ENCODE measurements at regions not wholly inside any gene's neighbourhood (a gene's known extent, or its start where the extent isn't known, plus 50 kb on each side); places are given as distances from the start of the nearest gene placed in this dataset.

DNA sequence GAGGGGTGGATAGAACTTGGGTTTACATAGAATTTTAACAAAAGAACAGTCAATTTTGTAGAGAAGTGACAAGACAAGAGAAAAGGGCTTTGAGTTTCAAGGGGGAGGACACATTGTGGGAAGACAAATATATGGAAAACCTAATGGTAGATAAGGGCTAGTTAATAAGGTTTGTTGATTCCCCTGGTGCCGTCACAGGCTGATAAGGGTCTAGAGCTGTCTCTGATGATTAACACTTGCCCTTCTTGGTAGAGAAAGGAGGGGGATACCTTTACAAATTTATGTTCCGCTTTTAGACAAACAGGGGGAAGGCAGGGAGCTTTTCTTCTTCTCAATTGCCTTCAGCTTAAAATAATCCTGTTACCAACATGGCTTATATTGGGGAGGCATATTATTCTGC, 124.3 kb downstream of the ETS2 start:
- Histone ChIP-seq H3K9me2 (ENCODE audit: insufficient read depth) (no peaks in the 10 kb centered on the region), H3K9me3 (ENCODE audit: insufficient read depth, low read depth) (no peaks in the 10 kb centered on the region), H3K4me1 (replicated peaks; ENCODE audit: insufficient read depth) (peaks cover 35% of the 10 kb centered on the region), H3K27me3 (ENCODE audit: insufficient read depth, low read depth) (no peaks in the 10 kb centered on the region), H4K20me1 (ENCODE audit: insufficient read depth) (no peaks in the 10 kb centered on the region), H3F3A (ENCODE audit: insufficient read depth, low read depth) (no peaks in the 10 kb centered on the region; the same call in 1 of the 2 replicates), H3K4me2 (no peak overlapping the region), H3K36me3 (ENCODE audit: low read depth) (no peaks in the 10 kb centered on the region), H3K27ac (no peak overlapping the region), H3K79me2 (ENCODE audit: low read depth) (no peaks in the 10 kb centered on the region), H2AFZ (no peak overlapping the region), H3K4me3 (no peak overlapping the region)
- intact Hi-C loops (cut with micrococcal nuclease; ENCODE audit: unreplicated experiment): no loop called here
- POLR2A ChIA-PET (ENCODE audit: unreplicated experiment): no interaction called here
- no TSS peak for BruUV-seq (replicated peaks)
- CTCF ChIA-PET: no interaction called here
- TF ChIP-seq, protein P1, sequence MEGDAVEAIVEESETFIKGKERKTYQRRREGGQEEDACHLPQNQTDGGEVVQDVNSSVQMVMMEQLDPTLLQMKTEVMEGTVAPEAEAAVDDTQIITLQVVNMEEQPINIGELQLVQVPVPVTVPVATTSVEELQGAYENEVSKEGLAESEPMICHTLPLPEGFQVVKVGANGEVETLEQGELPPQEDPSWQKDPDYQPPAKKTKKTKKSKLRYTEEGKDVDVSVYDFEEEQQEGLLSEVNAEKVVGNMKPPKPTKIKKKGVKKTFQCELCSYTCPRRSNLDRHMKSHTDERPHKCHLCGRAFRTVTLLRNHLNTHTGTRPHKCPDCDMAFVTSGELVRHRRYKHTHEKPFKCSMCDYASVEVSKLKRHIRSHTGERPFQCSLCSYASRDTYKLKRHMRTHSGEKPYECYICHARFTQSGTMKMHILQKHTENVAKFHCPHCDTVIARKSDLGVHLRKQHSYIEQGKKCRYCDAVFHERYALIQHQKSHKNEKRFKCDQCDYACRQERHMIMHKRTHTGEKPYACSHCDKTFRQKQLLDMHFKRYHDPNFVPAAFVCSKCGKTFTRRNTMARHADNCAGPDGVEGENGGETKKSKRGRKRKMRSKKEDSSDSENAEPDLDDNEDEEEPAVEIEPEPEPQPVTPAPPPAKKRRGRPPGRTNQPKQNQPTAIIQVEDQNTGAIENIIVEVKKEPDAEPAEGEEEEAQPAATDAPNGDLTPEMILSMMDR (conservative IDR thresholded peaks at IDR 0.05): no peak
- TF ChIP-seq EZH2 (IDR thresholded peaks at IDR 0.05; ENCODE audit: low read depth): no peak
- no peak for DNase-seq

DNA sequence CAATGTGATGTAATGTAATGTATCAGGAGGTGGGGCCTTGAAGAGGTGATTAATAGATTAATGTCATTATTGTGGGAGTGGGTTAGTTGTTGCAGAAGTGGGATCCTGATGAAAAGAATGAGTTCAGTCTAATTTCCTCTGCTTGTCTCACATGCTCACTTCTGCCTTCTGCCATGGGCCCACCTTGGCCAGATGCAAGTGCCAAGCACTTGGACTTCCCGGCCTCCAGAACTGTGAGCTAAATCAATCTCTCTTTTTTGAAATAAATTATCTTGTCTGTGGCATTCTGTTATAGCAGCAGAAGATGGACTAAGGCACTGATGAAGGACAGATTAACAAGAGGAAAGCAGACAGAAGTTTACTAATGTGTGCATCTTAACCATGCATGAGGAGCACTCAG, 123.9 kb downstream of the ETS2 start:
- CTCF ChIA-PET: no interaction called here
- no TSS peak for BruUV-seq (replicated peaks)
- no peaks in the 10 kb centered on the region for H3K27me3 ChIP-seq (ENCODE audit: insufficient read depth, low read depth)
- no peaks in the 10 kb centered on the region for H4K20me1 ChIP-seq (ENCODE audit: insufficient read depth)
- no peaks in the 10 kb centered on the region for H3K9me3 ChIP-seq (ENCODE audit: insufficient read depth, low read depth)
- H3K79me2 ChIP-seq (ENCODE audit: low read depth): no peaks in the 10 kb centered on the region
- H3K4me2 ChIP-seq: no peak overlapping the region
- H3F3A ChIP-seq (ENCODE audit: insufficient read depth, low read depth): no peaks in the 10 kb centered on the region; the same call in 1 of the 2 replicates
- no peaks in the 10 kb centered on the region for H3K36me3 ChIP-seq (ENCODE audit: low read depth)
- peaks cover 35% of the 10 kb centered on the region for H3K4me1 ChIP-seq (replicated peaks; ENCODE audit: insufficient read depth)
- TF ChIP-seq, protein P1 (conservative IDR thresholded peaks at IDR 0.05): no peak
- TF ChIP-seq EZH2 (IDR thresholded peaks at IDR 0.05; ENCODE audit: low read depth): no peak
- no peak overlapping the region for H3K4me3 ChIP-seq
- H2AFZ ChIP-seq: no peak overlapping the region
- no peak overlapping the region for H3K27ac ChIP-seq
- POLR2A ChIA-PET (ENCODE audit: unreplicated experiment): no interaction called here
- no peaks in the 10 kb centered on the region for H3K9me2 ChIP-seq (ENCODE audit: insufficient read depth)
- intact Hi-C loops (cut with micrococcal nuclease; ENCODE audit: unreplicated experiment): no loop called here
- no peak for DNase-seq

DNA sequence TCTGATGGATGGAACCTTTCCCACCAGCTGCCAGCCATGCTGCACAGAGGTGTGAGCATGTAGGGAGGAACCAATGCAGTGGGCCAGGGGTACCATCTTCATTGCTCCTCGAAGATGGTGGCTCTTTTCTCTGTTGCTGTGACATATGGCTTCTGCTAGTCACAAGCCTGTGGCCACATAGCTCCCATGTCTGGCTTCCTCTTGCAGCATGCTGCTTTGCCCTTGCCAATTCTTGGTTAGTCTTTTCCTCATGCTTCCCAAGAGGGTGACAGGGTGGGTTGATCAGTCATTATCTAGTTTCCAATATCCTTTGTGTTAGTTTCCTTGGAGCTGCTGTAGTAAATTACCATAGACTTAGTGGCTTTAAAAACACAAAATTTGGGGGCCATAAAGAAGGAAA, 123.4 kb downstream of the ETS2 start:
- Histone ChIP-seq H3F3A (ENCODE audit: insufficient read depth, low read depth) (no peaks in the 10 kb centered on the region; the same call in 1 of the 2 replicates), H2AFZ (no peak overlapping the region), H3K4me2 (no peak overlapping the region), H3K36me3 (ENCODE audit: low read depth) (no peaks in the 10 kb centered on the region), H3K27ac (no peak overlapping the region), H4K20me1 (ENCODE audit: insufficient read depth) (no peaks in the 10 kb centered on the region), H3K9me2 (ENCODE audit: insufficient read depth) (no peaks in the 10 kb centered on the region), H3K4me1 (replicated peaks; ENCODE audit: insufficient read depth) (peaks cover 35% of the 10 kb centered on the region), H3K4me3 (no peak overlapping the region), H3K27me3 (ENCODE audit: insufficient read depth, low read depth) (no peaks in the 10 kb centered on the region), H3K9me3 (ENCODE audit: insufficient read depth, low read depth) (no peaks in the 10 kb centered on the region), H3K79me2 (ENCODE audit: low read depth) (no peaks in the 10 kb centered on the region)
- no peak for DNase-seq
- no TSS peak for BruUV-seq (replicated peaks)
- POLR2A ChIA-PET (ENCODE audit: unreplicated experiment): no interaction called here
- TF ChIP-seq, protein P1 (conservative IDR thresholded peaks at IDR 0.05): no peak
- TF ChIP-seq EZH2 (IDR thresholded peaks at IDR 0.05; ENCODE audit: low read depth): no peak
- intact Hi-C loops (cut with micrococcal nuclease; ENCODE audit: unreplicated experiment): no loop called here
- CTCF ChIA-PET: no interaction called here

All from PC-9 (cell line).